ENCODE measurements at regions not wholly inside any gene's neighbourhood (a gene's known extent, or its start where the extent isn't known, plus 50 kb on each side); places are given as distances from the start of the nearest gene placed in this dataset.
"Not testable (repeated sequence)": the region's sequence is repeated elsewhere in the genome, so short reads cannot be mapped to it uniquely, and the experiment has no call there.

DNA sequence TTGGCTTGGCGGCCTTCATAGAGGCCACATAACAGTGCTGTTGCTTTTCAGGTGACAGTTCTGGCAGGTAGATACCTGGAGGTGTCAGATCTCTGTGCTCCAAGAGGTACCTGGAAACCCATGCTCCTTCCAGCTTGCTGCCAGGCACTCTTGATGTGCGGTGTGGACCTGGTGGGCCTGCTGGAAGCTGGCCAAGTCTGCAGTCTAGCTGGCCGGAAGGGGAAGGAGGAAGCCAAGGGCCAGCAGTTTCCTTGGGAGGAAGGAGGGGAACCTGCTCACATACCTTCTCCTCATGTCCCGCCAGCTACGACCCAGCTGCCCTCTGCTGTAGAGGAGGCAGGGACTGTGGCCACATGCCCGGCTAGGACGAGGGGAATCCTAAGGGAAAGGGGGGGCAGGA, 166.4 kb upstream of the AJAP1 start:
- TF ChIP-seq, protein P1, sequence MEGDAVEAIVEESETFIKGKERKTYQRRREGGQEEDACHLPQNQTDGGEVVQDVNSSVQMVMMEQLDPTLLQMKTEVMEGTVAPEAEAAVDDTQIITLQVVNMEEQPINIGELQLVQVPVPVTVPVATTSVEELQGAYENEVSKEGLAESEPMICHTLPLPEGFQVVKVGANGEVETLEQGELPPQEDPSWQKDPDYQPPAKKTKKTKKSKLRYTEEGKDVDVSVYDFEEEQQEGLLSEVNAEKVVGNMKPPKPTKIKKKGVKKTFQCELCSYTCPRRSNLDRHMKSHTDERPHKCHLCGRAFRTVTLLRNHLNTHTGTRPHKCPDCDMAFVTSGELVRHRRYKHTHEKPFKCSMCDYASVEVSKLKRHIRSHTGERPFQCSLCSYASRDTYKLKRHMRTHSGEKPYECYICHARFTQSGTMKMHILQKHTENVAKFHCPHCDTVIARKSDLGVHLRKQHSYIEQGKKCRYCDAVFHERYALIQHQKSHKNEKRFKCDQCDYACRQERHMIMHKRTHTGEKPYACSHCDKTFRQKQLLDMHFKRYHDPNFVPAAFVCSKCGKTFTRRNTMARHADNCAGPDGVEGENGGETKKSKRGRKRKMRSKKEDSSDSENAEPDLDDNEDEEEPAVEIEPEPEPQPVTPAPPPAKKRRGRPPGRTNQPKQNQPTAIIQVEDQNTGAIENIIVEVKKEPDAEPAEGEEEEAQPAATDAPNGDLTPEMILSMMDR (IDR thresholded peaks at IDR 0.05; ENCODE audit: unreplicated experiment), result no peak
- H3K4me3 Mint-ChIP-seq (ENCODE audit: low read depth, unreplicated experiment), result no peak overlapping the region
- peaks cover 10% of the 10 kb centered on the region for H3K9me3 Mint-ChIP-seq (ENCODE audit: low read depth, unreplicated experiment)
- CTCF ChIA-PET, result no interaction called here
- no peaks in the 10 kb centered on the region for H3K36me3 Mint-ChIP-seq (ENCODE audit: insufficient read depth, unreplicated experiment)
- BruUV-seq (replicated peaks), result no TSS peak
- H3K27ac Mint-ChIP-seq (ENCODE audit: unreplicated experiment), result no peak overlapping the region
- no peaks in the 10 kb centered on the region for H3K4me1 Mint-ChIP-seq (ENCODE audit: low read depth, unreplicated experiment)
- intact Hi-C loops (cut with micrococcal nuclease; ENCODE audit: unreplicated experiment), result no loop called here
- H3K27me3 Mint-ChIP-seq (ENCODE audit: unreplicated experiment), result no peaks in the 10 kb centered on the region
- DNase-seq, result no peak

DNA sequence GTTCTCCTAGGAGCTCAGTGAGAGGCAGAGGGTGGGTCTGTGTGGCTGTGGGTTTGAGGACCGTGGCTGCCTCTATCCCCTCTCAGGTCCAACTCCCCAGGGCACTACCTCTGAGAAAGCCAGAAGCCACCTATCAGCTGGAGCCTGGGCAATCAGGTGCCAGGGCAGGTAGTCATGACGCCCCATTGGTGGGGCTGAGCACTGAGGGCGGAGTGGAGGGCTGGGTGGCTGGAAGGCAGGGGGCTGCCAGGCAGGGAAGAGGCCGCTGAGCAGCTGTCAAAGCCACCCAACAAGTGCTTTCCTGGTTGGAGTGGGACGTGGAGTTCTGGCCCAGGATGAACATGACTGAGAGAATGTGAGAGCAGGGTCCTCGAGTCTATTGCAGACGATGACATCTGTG, 164.9 kb upstream of the AJAP1 start:
- Mint-ChIP-seq H3K4me3 (ENCODE audit: low read depth, unreplicated experiment) (no peak overlapping the region), H3K9me3 (ENCODE audit: low read depth, unreplicated experiment) (peaks cover 16% of the 10 kb centered on the region), H3K4me1 (ENCODE audit: low read depth, unreplicated experiment) (no peaks in the 10 kb centered on the region), H3K27ac (ENCODE audit: unreplicated experiment) (no peak overlapping the region), H3K36me3 (ENCODE audit: insufficient read depth, unreplicated experiment) (no peaks in the 10 kb centered on the region), H3K27me3 (ENCODE audit: unreplicated experiment) (no peaks in the 10 kb centered on the region)
- BruUV-seq (replicated peaks), result no TSS peak
- CTCF ChIA-PET, result no interaction called here
- TF ChIP-seq, protein P1 (IDR thresholded peaks at IDR 0.05; ENCODE audit: unreplicated experiment), result no peak
- no peak for DNase-seq
- intact Hi-C loops (cut with micrococcal nuclease; ENCODE audit: unreplicated experiment), result no loop called here

DNA sequence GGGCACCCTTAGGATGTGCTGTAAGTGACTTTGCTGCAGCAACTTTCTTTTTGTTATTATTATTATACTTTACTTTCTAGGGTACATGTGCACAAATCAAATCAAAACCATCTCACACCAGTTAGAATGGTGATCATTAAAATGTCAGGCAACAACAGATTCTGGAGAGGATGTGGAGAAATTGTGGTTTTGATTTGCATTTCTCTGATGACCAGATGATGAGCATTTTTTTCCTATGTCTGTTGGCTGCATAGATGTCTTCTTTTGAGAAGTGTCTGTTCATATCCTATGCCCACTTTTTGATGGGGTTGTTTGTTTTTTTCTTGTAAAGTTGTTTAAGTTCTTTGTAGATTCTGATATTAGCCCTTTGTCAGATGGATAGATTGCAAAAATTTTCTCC, 164.4 kb upstream of the AJAP1 start:
- H3K27me3 Mint-ChIP-seq (ENCODE audit: unreplicated experiment); H3K27ac Mint-ChIP-seq (ENCODE audit: unreplicated experiment); intact Hi-C loops (cut with micrococcal nuclease; ENCODE audit: unreplicated experiment); BruUV-seq (replicated peaks); H3K36me3 Mint-ChIP-seq (ENCODE audit: insufficient read depth, unreplicated experiment); H3K4me1 Mint-ChIP-seq (ENCODE audit: low read depth, unreplicated experiment); CTCF ChIA-PET; DNase-seq; H3K4me3 Mint-ChIP-seq (ENCODE audit: low read depth, unreplicated experiment): not testable (repeated sequence)
- peaks cover 16% of the 10 kb centered on the region for H3K9me3 Mint-ChIP-seq (ENCODE audit: low read depth, unreplicated experiment)

DNA sequence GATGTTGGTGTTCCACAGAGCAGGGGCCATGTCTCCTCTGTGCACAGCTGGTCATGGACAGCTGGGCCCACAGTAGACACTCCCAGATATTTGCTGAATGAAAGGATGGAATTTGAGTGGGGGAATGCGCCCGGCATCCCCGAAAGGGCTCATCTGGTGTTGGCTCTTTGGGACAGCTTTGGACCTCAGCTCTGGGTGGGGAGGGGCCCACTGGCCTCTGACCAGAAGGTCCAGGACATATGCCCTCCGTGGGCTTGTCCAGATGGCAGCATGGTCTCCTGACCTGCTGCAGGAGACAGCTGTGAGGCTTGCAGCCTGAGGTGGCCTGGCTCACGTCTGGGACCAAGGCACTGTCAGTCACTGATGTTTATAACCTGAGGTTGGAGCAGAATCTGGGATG, 160.4 kb upstream of the AJAP1 start:
- no peak for DNase-seq
- BruUV-seq (replicated peaks), result no TSS peak
- Mint-ChIP-seq H3K4me1 (ENCODE audit: low read depth, unreplicated experiment) (no peaks in the 10 kb centered on the region), H3K27ac (ENCODE audit: unreplicated experiment) (no peak overlapping the region), H3K9me3 (ENCODE audit: low read depth, unreplicated experiment) (peaks cover 11% of the 10 kb centered on the region), H3K4me3 (ENCODE audit: low read depth, unreplicated experiment) (no peak overlapping the region), H3K27me3 (ENCODE audit: unreplicated experiment) (no peaks in the 10 kb centered on the region), H3K36me3 (ENCODE audit: insufficient read depth, unreplicated experiment) (no peaks in the 10 kb centered on the region)
- intact Hi-C loops (cut with micrococcal nuclease; ENCODE audit: unreplicated experiment), result no loop called here
- CTCF ChIA-PET, result no interaction called here
- TF ChIP-seq, protein P1 (IDR thresholded peaks at IDR 0.05; ENCODE audit: unreplicated experiment), result no peak

DNA sequence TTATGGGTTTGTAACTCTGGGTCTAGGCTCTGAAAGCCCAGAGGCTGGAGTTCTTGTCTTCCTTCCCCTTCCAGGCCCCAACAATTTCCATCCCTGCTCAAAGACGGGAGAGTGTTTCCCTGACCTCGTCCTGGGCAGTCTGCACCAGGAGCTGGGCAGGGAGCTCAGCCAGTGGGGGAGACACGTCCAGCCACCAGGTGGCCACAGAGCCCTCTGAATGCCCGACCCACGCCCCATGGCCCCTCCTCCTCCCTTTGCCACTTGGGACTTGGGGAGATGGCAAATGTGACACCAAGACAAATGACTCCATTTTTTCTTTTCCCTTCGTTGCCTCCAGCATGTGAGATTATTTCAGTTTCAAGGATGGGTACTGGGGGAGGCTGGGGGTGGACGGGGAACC, 159.9 kb upstream of the AJAP1 start:
- Mint-ChIP-seq H3K36me3 (ENCODE audit: insufficient read depth, unreplicated experiment) (no peaks in the 10 kb centered on the region), H3K27ac (ENCODE audit: unreplicated experiment) (no peak overlapping the region), H3K27me3 (ENCODE audit: unreplicated experiment) (no peaks in the 10 kb centered on the region), H3K4me3 (ENCODE audit: low read depth, unreplicated experiment) (no peak overlapping the region), H3K9me3 (ENCODE audit: low read depth, unreplicated experiment) (peaks cover 12% of the 10 kb centered on the region), H3K4me1 (ENCODE audit: low read depth, unreplicated experiment) (no peaks in the 10 kb centered on the region)
- CTCF ChIA-PET, result no interaction called here
- no TSS peak for BruUV-seq (replicated peaks)
- intact Hi-C loops (cut with micrococcal nuclease; ENCODE audit: unreplicated experiment), result no loop called here
- DNase-seq, result no peak
- TF ChIP-seq, protein P1 (IDR thresholded peaks at IDR 0.05; ENCODE audit: unreplicated experiment), result no peak
